Skin epidermis (tissue), 12 donors: ENCODE measurements at regions not wholly inside any gene's neighbourhood (a gene's known extent, or its start where the extent isn't known, plus 50 kb on each side); places are given as distances from the start of the nearest gene placed in this dataset.

Experiments used
- H3K27ac ChIP-seq, 21 experiments: fragments of 200-600 bp; sonication (generic) in 11 of 21; one replicate each; pipeline ENCODE4 v1.5.0; 2020; ENCODE audit warnings: mild to moderate bottlenecking in 3 of 21, inconsistent platforms in 2 of 21, moderate library complexity in 2 of 21
- H3K4me3 ChIP-seq, 7 experiments: fragments of 200-600 bp; sonication (generic) in 2 of 7; one replicate each; pipeline ENCODE4 v1.5.0; 2020; ENCODE audit warnings: inconsistent platforms in 2 of 7, mild to moderate bottlenecking in 2 of 7, moderate library complexity in 1 of 7

DNA sequence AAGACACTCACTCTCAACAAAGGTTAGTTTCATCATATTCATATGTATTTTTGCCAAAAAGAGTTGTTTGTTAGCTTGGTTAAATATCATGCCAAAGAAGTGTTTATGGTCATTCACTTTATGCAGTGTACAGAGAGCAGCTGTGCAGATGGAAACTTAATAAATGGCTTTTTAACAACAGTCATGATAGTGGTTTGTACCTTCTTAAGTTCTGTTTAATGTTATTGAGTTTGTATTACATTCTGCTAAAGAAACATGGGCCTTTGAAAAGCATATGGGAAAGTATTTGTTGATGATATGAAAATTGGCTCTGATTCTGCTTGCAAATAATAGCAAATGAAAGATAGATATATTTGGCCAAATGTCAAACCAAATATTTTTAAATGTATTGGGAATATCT lies 607.3 kb downstream of the NCAM2 start:
- H3K27ac ChIP-seq = no peak overlapping the region
- H3K4me3 ChIP-seq = no peak overlapping the region

DNA sequence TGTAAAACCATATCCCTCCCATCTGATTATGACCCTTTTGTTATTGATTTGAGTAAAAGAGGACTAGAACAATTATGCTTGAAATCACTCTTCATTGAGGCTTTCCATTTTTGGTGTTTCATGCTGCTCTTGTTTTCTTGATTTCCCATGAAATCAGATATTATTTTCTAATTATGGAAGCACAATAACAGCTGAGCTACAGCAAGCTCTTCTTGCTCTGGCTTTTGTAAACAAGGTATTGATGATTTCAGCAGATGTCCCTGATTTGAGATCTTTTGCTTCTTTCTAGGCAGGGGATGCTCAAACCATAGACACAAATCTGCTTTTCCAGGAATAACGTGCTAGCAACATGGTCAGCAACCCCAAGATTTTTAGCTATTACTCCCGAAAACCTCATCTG lies 607.8 kb downstream of the NCAM2 start:
- no peak overlapping the region for H3K27ac ChIP-seq
- H3K4me3 ChIP-seq = no peak overlapping the region

- no peak overlapping the region for H3K4me3 ChIP-seq
- H3K27ac ChIP-seq = peak overlapping the region in 1 of 21 experiments; percentile 29
Observed at GRCh38 chr21:21612466-21612865, 614.3 kb downstream of the NCAM2 start.

DNA sequence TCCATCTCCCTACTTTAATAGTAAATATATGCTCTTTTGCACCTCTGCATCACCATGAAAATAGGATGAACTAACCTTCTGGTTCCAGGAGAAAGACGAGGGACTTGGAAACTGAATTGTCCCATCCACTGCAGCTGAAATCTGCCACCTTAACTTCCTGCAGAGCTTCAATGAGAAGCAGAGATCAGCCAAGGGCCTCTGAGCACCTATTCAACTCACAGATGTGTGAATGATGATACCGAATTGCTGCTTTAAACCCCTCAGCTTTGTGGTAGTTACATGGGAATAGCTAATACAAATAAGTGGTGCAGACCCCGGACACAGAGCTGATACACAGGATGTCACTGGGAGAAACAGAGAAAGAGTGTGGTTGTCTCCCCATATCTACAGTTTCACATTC lies 616.8 kb downstream of the NCAM2 start:
- H3K4me3 ChIP-seq = no peak overlapping the region
- no peak overlapping the region for H3K27ac ChIP-seq

DNA sequence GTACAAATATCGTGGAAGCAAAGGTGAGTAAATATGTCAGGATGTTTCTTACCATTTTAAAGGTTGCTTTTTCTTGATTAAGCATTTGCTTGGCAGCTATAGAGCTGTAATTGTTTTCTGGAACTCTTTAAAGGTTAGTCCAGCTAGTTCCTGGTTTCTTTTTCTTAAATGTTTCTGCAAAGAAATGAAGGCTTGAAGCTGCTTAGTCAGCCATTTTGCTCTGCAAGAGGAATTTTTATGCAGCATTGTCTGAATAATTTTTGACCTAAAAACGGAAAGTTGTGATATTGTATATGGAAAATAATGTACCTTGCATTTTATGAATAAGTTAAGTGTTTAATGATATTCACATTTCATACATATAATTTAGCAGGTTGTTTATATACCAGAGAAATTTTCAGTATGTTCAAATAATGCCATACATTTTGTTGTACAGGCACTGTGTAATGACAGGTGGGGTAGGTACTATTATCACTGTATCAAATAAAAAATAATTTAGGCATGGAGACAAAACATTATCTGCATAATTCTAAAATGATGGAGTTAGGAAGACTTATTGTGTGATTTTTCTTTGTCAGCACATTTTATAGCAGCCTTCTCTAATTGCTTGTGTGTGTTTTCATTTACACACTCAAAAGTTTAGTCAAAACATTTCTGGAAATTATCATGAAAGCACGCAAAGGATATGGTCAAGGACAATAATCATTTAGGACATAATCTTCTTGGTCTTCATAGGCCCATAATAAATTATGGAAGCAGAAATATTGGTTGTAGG lies 624.4 kb downstream of the NCAM2 start:
- no peak overlapping the region for H3K27ac ChIP-seq

DNA sequence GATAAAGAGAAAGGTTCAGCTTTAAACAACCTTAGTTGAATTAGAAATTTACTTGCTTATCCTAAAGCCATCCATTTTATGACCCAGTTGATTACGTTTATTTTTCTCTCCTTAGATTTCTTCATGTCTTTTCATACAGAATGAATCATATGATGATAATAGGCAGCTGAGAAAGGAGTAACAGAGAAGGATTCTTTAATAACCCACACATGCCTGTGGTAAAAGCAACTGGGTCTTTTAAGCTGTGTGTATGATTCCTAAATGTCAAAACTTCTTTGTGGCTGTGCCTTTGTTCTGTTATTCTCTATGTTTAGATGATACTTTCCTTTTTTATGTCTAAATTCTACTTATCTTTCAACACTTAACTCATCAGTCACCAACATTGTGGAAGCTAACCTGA lies 626.5 kb downstream of the NCAM2 start:
- Histone ChIP-seq H3K27ac (no peak overlapping the region), H3K4me3 (no peak overlapping the region)

More for the DNA sequence above, 624.4 kb downstream of the NCAM2 start:
- no peak overlapping the region for H3K4me3 ChIP-seq

GRCh38 chr21:21631961-21632360 lies 633.8 kb downstream of the NCAM2 start:
- no peak overlapping the region for H3K27ac ChIP-seq

DNA sequence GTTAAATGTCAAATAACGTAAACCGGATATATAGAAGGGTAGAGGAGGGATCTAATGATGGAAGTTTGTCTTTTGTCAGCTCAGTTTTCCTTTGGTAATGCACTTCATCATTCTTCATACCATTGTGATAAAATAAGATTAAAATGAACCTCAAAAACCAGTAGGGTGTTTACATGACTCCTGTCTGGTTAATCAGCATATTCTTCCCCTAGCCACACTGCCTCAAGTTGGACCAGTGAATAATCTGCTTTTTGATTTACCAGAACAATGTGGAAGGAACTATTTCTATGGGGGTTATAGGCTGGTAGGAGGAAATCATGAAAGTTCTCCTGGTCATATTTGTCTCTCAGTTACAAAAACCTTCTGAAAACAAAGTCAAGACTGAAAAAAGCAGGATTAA lies 634.7 kb downstream of the NCAM2 start:
- H3K27ac ChIP-seq = no peak overlapping the region

More at GRCh38 chr21:21631961-21632360, 633.8 kb downstream of the NCAM2 start:
- no peak overlapping the region for H3K4me3 ChIP-seq

DNA sequence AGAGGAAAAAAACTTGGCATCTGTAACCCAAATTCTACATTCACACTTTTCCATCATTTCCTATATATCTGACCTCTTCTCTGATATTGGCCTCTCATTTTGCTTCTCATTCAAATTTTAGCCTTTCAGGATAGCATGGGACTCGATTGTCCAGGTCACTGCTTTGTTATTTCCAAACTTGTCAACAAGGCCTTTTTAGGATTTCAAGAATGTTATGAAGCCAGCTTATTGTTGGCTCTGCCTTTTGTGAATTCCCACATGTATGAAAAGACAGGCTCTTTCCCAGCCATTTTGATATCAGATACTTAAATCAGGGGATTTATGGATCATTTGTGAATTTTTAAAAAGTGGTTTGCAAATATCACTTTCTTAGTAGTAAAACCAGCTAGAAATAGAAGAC lies 663.5 kb downstream of the NCAM2 start:
- no peak overlapping the region for H3K27ac ChIP-seq
- H3K4me3 ChIP-seq = no peak overlapping the region

More for the DNA sequence above, 634.7 kb downstream of the NCAM2 start:
- no peak overlapping the region for H3K4me3 ChIP-seq

DNA sequence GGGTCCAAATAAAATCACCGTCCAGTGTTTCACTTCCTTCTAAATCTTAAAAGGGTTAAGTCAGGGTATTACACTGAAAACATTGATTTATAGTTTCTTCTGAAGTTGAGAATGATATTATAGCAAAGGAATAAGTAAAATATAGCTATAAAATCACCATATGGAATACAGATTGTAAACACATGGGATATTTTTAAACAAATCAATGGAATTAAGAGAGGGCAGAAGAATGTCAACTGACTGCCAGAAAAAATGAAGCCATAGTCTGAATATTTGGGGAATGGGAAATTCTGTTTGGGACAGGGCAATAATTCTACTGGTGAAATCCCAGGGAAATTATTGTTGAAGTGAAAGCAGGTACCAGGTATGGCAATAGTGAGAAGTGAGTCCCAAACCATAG lies 664.6 kb downstream of the NCAM2 start:
- H3K4me3 ChIP-seq = no peak overlapping the region
- no peak overlapping the region for H3K27ac ChIP-seq

DNA sequence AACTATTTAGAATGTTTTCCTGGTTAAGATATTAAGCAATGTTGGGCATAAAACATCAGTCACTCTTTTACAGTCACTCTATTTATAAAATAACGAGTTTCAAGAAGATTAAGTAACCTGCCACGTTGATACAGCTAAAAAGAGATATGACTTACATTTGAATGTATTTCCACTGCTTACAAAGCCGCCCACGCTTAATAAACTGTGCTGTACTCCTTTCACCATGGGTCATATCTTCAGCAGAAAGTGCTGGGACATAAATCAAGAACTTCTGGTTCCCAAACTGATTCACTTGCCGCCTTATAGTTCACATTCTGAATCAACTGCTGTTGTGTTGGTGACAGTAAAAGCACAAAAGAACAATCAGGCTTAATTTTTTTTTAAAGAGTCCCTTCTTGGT lies 666.7 kb downstream of the NCAM2 start:
- H3K4me3 ChIP-seq = no peak overlapping the region
- no peak overlapping the region for H3K27ac ChIP-seq

- no peak overlapping the region for H3K27ac ChIP-seq
Observed at GRCh38 chr21:21666689-21667088, 668.5 kb downstream of the NCAM2 start.

DNA sequence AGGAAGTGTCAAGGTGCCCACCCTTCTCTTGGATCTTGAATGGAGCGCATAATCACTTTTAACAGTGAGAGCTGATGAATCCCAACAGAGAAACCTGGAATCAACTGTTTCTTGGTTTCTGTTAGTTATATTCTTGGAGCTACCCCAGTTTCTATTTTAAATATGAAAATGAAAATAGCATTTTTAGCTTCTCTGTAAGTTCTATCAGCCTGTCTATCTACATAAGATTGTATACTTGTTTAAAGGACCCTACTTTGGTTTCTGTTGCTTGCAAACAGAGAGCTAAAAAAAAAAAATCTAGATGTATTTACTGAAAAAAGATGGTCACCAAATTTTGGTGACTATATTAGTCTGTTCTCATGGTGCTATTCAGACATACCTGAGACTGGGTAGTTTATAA lies 670.0 kb downstream of the NCAM2 start:
- no peak overlapping the region for H3K27ac ChIP-seq
- H3K4me3 ChIP-seq = no peak overlapping the region

More at GRCh38 chr21:21666689-21667088, 668.5 kb downstream of the NCAM2 start:
- H3K4me3 ChIP-seq = no peak overlapping the region

DNA sequence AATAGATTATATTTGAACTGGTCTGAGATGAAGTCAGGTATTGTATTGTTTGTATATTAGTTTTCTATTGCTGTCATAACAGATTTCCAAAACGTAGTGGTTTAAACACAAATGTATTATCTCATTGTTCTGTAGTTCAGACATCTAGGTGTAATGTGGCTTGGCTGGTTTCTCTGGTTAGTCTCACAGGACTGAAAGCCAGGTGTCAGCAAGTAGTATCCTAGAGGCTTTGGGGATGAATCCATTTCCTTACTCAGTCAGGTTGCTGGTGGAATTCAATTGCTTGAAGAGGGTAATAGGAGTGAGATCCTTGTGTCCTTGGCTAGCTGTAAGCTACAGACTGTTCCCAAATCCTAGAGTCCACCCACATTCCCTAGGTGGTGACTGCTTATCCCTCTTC lies 675.8 kb downstream of the NCAM2 start:
- Histone ChIP-seq H3K4me3 (no peak overlapping the region), H3K27ac (no peak overlapping the region)

DNA sequence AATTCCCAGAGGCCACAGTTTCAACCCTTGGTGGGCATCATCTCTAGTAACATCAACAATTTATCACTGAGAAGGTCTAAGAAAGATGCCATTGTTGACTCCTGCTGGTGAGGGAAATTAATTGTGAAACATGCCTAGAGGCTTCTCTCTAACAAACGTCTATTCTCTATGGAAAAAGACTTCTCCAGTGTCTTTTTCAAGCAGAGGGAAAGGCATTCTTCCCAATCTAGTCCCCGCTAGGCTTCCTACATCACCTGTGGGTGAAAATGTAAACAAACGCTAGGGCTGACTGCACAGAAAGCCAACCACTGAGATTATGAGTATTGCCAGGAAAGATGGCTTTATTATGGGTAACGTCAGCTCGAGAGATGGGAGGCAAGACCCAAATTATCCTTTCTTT lies 677.4 kb downstream of the NCAM2 start:
- Histone ChIP-seq H3K4me3 (no peak overlapping the region), H3K27ac (no peak overlapping the region)

DNA sequence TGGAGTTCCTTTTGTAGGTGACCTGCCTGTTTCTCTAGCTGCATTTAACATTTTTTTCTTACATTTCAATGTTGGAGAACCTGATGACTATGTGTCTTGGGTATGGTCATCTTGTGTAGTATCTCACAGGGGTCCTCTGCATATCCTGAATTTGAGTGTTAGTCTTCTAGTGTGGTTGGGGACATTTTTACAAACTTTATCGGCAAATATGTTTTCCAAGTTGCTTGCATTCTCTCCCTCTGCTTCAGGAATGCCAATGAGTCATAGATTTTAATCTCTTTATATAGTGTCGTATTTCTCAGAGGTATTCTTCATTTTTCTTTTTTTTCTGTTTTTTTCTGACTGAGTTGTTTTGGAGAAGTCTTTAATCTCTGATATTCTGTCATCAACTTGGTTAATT lies 684.0 kb downstream of the NCAM2 start:
- Histone ChIP-seq H3K27ac (no peak overlapping the region), H3K4me3 (no peak overlapping the region)

DNA sequence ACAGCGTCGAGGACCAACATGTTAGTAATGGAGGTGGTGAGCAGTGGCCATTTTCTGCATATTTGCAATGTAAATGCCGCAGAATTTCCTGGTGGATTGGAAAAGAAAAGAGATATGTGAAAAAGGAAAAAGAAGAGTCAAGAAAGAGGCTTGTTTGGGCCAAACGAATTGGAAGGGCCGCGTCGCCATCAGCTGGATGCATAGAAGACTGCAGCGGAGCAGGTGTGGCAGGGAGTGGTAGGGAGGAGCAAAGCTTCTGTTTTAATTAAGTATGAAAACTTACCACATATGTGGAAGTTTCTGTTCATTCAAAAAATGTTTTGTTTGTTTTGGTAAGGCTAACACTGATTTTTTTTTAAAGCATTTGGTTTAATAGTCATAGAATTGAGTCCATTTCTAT lies 690.7 kb downstream of the NCAM2 start:
- H3K27ac ChIP-seq = no peak overlapping the region
- no peak overlapping the region for H3K4me3 ChIP-seq

DNA sequence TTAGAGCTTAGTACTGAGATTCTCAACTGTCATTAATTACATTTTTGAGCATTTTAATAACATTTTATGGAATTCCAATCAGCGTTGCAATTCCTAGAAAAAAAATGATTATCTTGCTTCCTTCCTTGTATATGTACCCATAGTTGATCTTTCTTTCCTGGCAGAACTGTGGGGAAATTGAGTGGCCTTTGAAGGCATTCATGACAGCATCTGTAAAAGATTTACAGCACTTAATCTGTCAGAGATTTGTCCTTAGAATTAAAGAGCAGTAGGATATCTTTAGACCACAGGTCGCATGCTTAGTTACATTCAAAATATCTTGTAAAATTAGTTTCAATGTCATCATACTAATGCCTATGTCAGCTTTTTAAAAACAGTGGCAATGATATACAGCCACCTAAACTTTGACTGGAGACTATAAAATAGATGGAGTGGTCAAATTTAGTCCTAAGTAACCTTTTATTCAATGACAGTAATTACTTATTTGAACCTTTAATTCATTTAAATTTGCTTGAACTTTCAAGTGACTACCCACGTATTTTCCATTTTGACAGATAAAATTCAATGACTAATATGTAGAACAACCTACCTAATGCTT lies 692.0 kb downstream of the NCAM2 start:
- Histone ChIP-seq H3K4me3 (no peak overlapping the region), H3K27ac (no peak overlapping the region)

- no peak overlapping the region for H3K4me3 ChIP-seq
- H3K27ac ChIP-seq = no peak overlapping the region
Observed at GRCh38 chr21:21712748-21713520, 714.7 kb downstream of the NCAM2 start.

GRCh38 chr21:21713651-21714180 lies 715.5 kb downstream of the NCAM2 start:
- H3K4me3 ChIP-seq = no peak overlapping the region
- no peak overlapping the region for H3K27ac ChIP-seq

DNA sequence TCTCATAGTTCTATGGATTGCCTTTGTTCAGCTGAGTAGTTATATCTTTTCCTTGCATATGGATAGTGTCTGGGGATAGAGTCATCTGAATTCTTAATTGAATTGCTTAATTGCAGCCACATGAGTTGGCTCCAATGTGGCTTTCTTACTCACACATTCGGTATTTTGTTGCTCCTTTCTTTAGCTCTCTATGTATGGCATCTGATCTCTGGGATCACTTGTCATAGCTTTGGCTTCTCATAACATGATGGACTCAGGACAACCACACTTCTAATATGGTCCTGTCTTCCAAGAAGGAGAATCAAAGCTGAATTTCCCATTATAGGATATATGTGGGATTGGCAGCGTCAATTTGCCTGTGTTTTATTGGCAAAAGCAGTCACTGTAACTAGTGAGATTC lies 716.2 kb downstream of the NCAM2 start:
- Histone ChIP-seq H3K4me3 (no peak overlapping the region), H3K27ac (peak overlapping the region in 1 of 21 experiments; percentile 33)
